ENCODE measurements at regions not wholly inside any gene's neighbourhood (a gene's known extent, or its start where the extent isn't known, plus 50 kb on each side); places are given as distances from the start of the nearest gene placed in this dataset.

DNA sequence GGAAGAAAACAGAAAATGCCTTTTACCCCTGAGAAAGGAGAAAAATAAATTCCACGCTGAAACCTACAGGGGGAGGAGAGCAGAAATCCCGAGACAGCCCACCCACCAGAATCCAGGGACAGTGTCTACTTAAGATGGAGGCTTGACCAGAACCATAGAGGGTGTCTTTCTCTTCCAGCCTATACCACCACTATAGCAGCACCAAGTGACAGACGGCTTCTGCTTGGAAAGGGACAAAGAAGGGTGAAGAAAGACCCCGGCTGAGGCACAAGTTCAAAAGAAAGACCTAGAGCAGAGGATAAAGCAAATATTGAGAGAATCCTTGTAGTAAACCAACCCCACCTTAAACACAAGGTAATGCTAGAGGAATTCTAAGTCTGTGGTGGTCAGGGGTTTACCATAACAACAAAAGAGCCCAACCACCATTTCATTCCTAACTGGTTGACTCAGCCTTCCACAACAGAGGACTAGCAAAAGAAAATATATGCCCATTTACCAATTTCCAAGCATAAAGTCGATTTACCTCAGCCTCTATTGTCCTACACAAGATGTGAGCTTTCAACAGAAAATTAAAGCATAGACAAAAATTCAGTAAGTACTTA is 105.3 kb upstream of the FOXG1 start:
- H3K27me3 ChIP-seq (replicated peaks; ENCODE audit: control insufficient read depth, insufficient read depth, low read length) = no peaks in the 10 kb centered on the region
- no peak for TF ChIP-seq CTCF (IDR thresholded peaks at IDR 0.05; ENCODE audit: insufficient read depth in 1 of 2, low read depth in 1 of 2, low read length in 1 of 2, severe bottlenecking in 1 of 2, unreplicated experiment in 1 of 2)
- H3K4me3 Mint-ChIP-seq (ENCODE audit: unreplicated experiment) = no peak overlapping the region
- no peaks in the 10 kb centered on the region for H3K9me3 ChIP-seq
- intact Hi-C loops (cut with micrococcal nuclease; ENCODE audit: unreplicated experiment) = no loop called here
- no peaks in the 10 kb centered on the region for H3K36me3 ChIP-seq (ENCODE audit: control insufficient read depth, insufficient read depth, low read length)
- H3K9me3 Mint-ChIP-seq (ENCODE audit: unreplicated experiment) = no peaks in the 10 kb centered on the region
- POLR2A ChIA-PET = no interaction called here
- H3K36me3 Mint-ChIP-seq (ENCODE audit: insufficient read depth, unreplicated experiment) = no peaks in the 10 kb centered on the region
- DNase-seq = no peak
- no peaks in the 10 kb centered on the region for H3K27me3 Mint-ChIP-seq (ENCODE audit: insufficient read depth, unreplicated experiment)
- H3K27ac Mint-ChIP-seq (ENCODE audit: unreplicated experiment) = no peak overlapping the region
- H3K4me3 ChIP-seq (ENCODE audit: low read depth, low read length) = no peak overlapping the region
- CTCF ChIA-PET = no interaction called here
- no peaks in the 10 kb centered on the region for H3K4me1 ChIP-seq
- BruUV-seq (replicated peaks) = no TSS peak
- no peaks in the 10 kb centered on the region for H3K4me1 Mint-ChIP-seq (ENCODE audit: low read depth, unreplicated experiment)

DNA sequence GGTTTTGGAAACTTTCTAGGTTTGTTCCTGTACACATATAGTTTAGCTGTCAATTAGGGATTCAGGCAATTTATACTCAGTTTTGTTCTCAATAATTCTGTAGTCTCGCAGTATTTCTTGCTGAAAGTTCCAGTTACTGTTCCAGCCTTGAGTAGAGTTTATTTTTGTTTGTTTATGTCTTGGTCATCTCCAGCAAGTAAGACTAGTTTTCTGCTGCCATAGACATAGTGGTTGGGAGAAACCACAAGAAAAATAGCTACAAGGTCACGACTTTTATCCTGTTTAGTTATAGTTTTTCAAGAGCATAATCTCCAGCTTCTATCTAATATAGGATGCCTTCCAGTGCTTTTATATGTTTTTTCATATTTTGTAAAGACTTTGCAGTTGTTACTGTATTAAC is 99.6 kb upstream of the FOXG1 start:
- no peak overlapping the region for H3K4me3 ChIP-seq (ENCODE audit: low read depth, low read length)
- H3K4me1 Mint-ChIP-seq (ENCODE audit: low read depth, unreplicated experiment) = no peaks in the 10 kb centered on the region
- POLR2A ChIA-PET = no interaction called here
- no peaks in the 10 kb centered on the region for H3K9me3 Mint-ChIP-seq (ENCODE audit: unreplicated experiment)
- no peak for DNase-seq
- intact Hi-C loops (cut with micrococcal nuclease; ENCODE audit: unreplicated experiment) = no loop called here
- CTCF ChIA-PET = no interaction called here
- H3K36me3 Mint-ChIP-seq (ENCODE audit: insufficient read depth, unreplicated experiment) = no peaks in the 10 kb centered on the region
- no peaks in the 10 kb centered on the region for H3K27me3 ChIP-seq (replicated peaks; ENCODE audit: control insufficient read depth, insufficient read depth, low read length)
- no peak overlapping the region for H3K27ac Mint-ChIP-seq (ENCODE audit: unreplicated experiment)
- peaks cover 5% of the 10 kb centered on the region for H3K27me3 Mint-ChIP-seq (ENCODE audit: insufficient read depth, unreplicated experiment)
- no TSS peak for BruUV-seq (replicated peaks)
- no peak overlapping the region for H3K4me3 Mint-ChIP-seq (ENCODE audit: unreplicated experiment)
- TF ChIP-seq CTCF (IDR thresholded peaks at IDR 0.05; ENCODE audit: insufficient read depth in 1 of 2, low read depth in 1 of 2, low read length in 1 of 2, severe bottlenecking in 1 of 2, unreplicated experiment in 1 of 2) = no peak
- no peaks in the 10 kb centered on the region for H3K36me3 ChIP-seq (ENCODE audit: control insufficient read depth, insufficient read depth, low read length)
- no peaks in the 10 kb centered on the region for H3K9me3 ChIP-seq
- H3K4me1 ChIP-seq = no peaks in the 10 kb centered on the region

DNA sequence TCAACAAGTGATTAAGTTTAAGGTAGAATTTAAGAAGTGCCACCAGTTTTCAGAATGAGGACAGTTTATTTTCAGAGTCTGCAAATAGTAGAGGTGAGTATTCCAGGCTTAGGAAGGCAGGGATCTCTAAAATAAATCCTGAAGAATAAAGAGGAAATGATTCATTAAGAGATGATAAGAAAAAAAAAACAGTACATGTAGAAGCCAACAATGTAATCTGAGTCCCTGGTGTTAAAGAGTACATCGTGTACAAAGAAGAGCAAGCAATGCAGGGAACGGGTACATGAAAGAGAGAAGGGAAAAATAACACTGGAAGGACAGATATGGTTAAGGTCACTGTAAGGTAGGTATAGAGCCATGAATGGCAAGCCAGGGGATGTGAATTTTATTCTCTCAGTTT is 95.2 kb upstream of the FOXG1 start:
- Mint-ChIP-seq H3K9me3 (ENCODE audit: unreplicated experiment) (no peaks in the 10 kb centered on the region), H3K27ac (ENCODE audit: unreplicated experiment) (no peak overlapping the region), H3K4me1 (ENCODE audit: low read depth, unreplicated experiment) (no peaks in the 10 kb centered on the region), H3K36me3 (ENCODE audit: insufficient read depth, unreplicated experiment) (no peaks in the 10 kb centered on the region), H3K27me3 (ENCODE audit: insufficient read depth, unreplicated experiment) (peaks cover 11% of the 10 kb centered on the region), H3K4me3 (ENCODE audit: unreplicated experiment) (no peak overlapping the region)
- CTCF ChIA-PET = no interaction called here
- BruUV-seq (replicated peaks) = no TSS peak
- H3K4me3 ChIP-seq (ENCODE audit: low read depth, low read length) = no peak overlapping the region
- no peak for DNase-seq
- POLR2A ChIA-PET = no interaction called here
- no peaks in the 10 kb centered on the region for H3K36me3 ChIP-seq (ENCODE audit: control insufficient read depth, insufficient read depth, low read length)
- no peaks in the 10 kb centered on the region for H3K27me3 ChIP-seq (replicated peaks; ENCODE audit: control insufficient read depth, insufficient read depth, low read length)
- intact Hi-C loops (cut with micrococcal nuclease; ENCODE audit: unreplicated experiment) = no loop called here
- H3K9me3 ChIP-seq = no peaks in the 10 kb centered on the region
- H3K4me1 ChIP-seq = no peaks in the 10 kb centered on the region
- TF ChIP-seq CTCF (IDR thresholded peaks at IDR 0.05; ENCODE audit: insufficient read depth in 1 of 2, low read depth in 1 of 2, low read length in 1 of 2, severe bottlenecking in 1 of 2, unreplicated experiment in 1 of 2) = no peak

Data from Caco-2 (cell line).